ENCODE measurements at regions not wholly inside any gene's neighbourhood (a gene's known extent, or its start where the extent isn't known, plus 50 kb on each side); places are given as distances from the start of the nearest gene placed in this dataset.

DNA sequence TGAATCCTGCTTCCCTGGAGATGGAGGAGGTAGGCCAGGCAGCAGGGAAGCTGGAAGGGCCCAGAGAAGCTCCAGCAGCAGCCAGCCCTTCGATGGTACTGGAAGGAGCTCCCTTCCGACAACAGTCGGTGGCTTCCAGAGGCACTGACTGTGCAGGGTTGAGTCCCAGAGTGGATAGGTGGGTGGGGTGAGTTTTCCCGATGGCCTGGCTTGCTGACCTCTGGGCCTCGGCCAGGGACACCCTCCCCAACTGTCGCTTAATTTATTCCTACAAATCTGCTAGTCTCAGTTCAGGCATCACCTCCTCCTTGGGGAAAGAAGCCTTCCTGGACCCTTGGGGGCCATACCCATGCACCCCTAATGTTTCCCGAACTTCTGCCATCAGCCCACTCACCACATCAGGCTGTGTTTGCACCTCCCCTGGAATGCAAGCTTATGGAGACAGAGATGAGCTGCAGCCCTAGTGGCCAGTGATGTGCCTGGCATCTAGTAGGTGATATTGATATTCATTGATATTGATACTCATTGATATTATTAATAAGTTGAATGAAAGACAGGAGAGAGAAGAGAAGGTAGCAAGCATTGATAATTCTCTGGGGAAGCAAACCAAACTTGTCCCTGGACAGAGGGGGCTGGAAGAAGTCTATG is 104.6 kb upstream of the BOD1 start:
- WGBS, result 84% methylated on average over 7 of the region's 7 CpGs
- Histone ChIP-seq H3K36me3 (ENCODE audit: control insufficient read depth in 4 of 4, insufficient read depth in 3 of 4, low read depth in 1 of 4, low read length in 3 of 4) (no peaks in the 10 kb centered on the region), H3K27me3 (ENCODE audit: control insufficient read depth in 4 of 4, insufficient read depth in 4 of 4, low read length in 3 of 4) (no peaks in the 10 kb centered on the region), H3K4me1 (ENCODE audit: control insufficient read depth in 4 of 4, insufficient read depth in 4 of 4, low read length in 3 of 4) (peaks cover 10 to 27% (median 19%) of the 10 kb centered on the region in 4 donors), H3K4me3 (ENCODE audit: low read depth in 1 of 3, low read length in 3 of 3) (no peak overlapping the region), H3K9me3 (ENCODE audit: control insufficient read depth in 4 of 4, low read length in 3 of 4) (no peaks in the 10 kb centered on the region), H3K27ac (ENCODE audit: low read depth in 1 of 2, low read length in 2 of 2) (no peak overlapping the region), H3K9ac (ENCODE audit: low read depth in 1 of 2, low read length in 2 of 2) (no peak overlapping the region)
- DNase-seq (ENCODE audit: low spot score), result no peak
- TF ChIP-seq SP1 (IDR thresholded peaks at IDR 0.05), result no peak
- no peak for TF ChIP-seq RAD21 (IDR thresholded peaks at IDR 0.05)
- TF ChIP-seq EGR1 (IDR thresholded peaks at IDR 0.05; ENCODE audit: low read depth in 2 of 2), result no peak

DNA sequence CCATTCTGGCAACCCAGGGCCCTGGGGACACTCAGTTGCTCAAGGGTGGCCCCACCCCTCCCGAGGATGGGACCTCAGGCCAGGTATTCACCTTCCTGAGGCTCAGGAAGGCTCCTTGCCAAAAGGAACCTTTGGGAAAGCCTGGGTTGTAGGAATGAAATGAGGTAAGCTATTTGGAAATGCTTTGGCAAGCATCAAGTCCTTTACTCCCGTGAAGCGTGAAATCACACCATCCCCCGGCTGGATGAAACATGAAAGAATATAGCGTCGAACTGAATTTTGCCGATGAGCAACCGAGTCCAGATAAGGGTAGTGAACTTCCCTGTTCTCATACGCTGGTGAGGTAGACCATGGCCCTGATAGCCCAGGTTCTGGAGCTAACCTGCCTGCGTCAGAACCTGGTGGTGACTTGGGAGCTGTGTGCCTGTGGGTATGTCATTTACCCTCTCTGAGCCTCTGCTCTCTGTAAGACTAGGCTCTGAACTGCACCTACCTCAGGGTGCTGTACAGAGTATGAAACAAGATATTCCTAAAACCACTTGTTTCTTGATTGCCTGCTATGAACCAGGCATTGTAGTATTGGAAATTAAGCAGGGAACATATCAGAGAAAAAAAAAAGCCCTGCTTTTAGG is 105.3 kb upstream of the BOD1 start:
- Histone ChIP-seq H3K4me3 (ENCODE audit: low read depth in 1 of 3, low read length in 3 of 3) (no peak overlapping the region), H3K36me3 (ENCODE audit: control insufficient read depth in 4 of 4, insufficient read depth in 3 of 4, low read depth in 1 of 4, low read length in 3 of 4) (no peaks in the 10 kb centered on the region), H3K9ac (ENCODE audit: low read depth in 1 of 2, low read length in 2 of 2) (no peak overlapping the region), H3K9me3 (ENCODE audit: control insufficient read depth in 4 of 4, low read length in 3 of 4) (no peaks in the 10 kb centered on the region), H3K4me1 (ENCODE audit: control insufficient read depth in 4 of 4, insufficient read depth in 4 of 4, low read length in 3 of 4) (peaks cover 10 to 27% (median 19%) of the 10 kb centered on the region in 4 donors), H3K27ac (ENCODE audit: low read depth in 1 of 2, low read length in 2 of 2) (no peak overlapping the region), H3K27me3 (ENCODE audit: control insufficient read depth in 4 of 4, insufficient read depth in 4 of 4, low read length in 3 of 4) (no peaks in the 10 kb centered on the region)
- no peak for DNase-seq (ENCODE audit: low spot score)
- TF ChIP-seq, protein P1, sequence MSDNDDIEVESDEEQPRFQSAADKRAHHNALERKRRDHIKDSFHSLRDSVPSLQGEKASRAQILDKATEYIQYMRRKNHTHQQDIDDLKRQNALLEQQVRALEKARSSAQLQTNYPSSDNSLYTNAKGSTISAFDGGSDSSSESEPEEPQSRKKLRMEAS (IDR thresholded peaks at IDR 0.05), result peak; percentile 13
- no peak for TF ChIP-seq FOXA2 (IDR thresholded peaks at IDR 0.05)
- no peak for TF ChIP-seq GABPA (IDR thresholded peaks at IDR 0.05 in 1 of 2, conservative IDR thresholded peaks at IDR 0.05 in 1 of 2)
- TF ChIP-seq, protein P2, sequence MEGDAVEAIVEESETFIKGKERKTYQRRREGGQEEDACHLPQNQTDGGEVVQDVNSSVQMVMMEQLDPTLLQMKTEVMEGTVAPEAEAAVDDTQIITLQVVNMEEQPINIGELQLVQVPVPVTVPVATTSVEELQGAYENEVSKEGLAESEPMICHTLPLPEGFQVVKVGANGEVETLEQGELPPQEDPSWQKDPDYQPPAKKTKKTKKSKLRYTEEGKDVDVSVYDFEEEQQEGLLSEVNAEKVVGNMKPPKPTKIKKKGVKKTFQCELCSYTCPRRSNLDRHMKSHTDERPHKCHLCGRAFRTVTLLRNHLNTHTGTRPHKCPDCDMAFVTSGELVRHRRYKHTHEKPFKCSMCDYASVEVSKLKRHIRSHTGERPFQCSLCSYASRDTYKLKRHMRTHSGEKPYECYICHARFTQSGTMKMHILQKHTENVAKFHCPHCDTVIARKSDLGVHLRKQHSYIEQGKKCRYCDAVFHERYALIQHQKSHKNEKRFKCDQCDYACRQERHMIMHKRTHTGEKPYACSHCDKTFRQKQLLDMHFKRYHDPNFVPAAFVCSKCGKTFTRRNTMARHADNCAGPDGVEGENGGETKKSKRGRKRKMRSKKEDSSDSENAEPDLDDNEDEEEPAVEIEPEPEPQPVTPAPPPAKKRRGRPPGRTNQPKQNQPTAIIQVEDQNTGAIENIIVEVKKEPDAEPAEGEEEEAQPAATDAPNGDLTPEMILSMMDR (IDR thresholded peaks at IDR 0.05; ENCODE audit: low read depth, low read length, missing input control), result no peak
- TF ChIP-seq RXRA (IDR thresholded peaks at IDR 0.05), result peak; percentile 19 to 63
- no peak for TF ChIP-seq SP1 (IDR thresholded peaks at IDR 0.05)
- no peak for TF ChIP-seq NR2F2 (IDR thresholded peaks at IDR 0.05)
- peak in 1 of 2 donors; percentile 62 for TF ChIP-seq JUND (IDR thresholded peaks at IDR 0.05)
- TF ChIP-seq HNF4A (conservative IDR thresholded peaks at IDR 0.05), result peak in 1 of 2 donors; percentile 53
- no peak for TF ChIP-seq FOXA1 (IDR thresholded peaks at IDR 0.05)
- TF ChIP-seq, protein P3, sequence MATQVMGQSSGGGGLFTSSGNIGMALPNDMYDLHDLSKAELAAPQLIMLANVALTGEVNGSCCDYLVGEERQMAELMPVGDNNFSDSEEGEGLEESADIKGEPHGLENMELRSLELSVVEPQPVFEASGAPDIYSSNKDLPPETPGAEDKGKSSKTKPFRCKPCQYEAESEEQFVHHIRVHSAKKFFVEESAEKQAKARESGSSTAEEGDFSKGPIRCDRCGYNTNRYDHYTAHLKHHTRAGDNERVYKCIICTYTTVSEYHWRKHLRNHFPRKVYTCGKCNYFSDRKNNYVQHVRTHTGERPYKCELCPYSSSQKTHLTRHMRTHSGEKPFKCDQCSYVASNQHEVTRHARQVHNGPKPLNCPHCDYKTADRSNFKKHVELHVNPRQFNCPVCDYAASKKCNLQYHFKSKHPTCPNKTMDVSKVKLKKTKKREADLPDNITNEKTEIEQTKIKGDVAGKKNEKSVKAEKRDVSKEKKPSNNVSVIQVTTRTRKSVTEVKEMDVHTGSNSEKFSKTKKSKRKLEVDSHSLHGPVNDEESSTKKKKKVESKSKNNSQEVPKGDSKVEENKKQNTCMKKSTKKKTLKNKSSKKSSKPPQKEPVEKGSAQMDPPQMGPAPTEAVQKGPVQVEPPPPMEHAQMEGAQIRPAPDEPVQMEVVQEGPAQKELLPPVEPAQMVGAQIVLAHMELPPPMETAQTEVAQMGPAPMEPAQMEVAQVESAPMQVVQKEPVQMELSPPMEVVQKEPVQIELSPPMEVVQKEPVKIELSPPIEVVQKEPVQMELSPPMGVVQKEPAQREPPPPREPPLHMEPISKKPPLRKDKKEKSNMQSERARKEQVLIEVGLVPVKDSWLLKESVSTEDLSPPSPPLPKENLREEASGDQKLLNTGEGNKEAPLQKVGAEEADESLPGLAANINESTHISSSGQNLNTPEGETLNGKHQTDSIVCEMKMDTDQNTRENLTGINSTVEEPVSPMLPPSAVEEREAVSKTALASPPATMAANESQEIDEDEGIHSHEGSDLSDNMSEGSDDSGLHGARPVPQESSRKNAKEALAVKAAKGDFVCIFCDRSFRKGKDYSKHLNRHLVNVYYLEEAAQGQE (IDR thresholded peaks at IDR 0.05), result no peak
- no peak for TF ChIP-seq TAF1 (conservative IDR thresholded peaks at IDR 0.05)
- TF ChIP-seq RAD21 (IDR thresholded peaks at IDR 0.05), result peak; percentile 30 to 37
- WGBS, result 51% methylated on average over 10 of the region's 10 CpGs

Measured in liver (tissue), 8 donors.